Natural killer cell (primary cell): ENCODE measurements at regions not wholly inside any gene's neighbourhood (a gene's known extent, or its start where the extent isn't known, plus 50 kb on each side); places are given as distances from the start of the nearest gene placed in this dataset.

Source experiments
- ATAC-seq, 3 donors: fragments of 150-1000 bp in 2 of 3; fragments of 200-7000 bp in 1 of 3; cut with Tn5 transposase; 1 replicate in 1 of 3; 2 replicates in 2 of 3; pipeline ENCODE4 v1.10.0; 2021; ENCODE audit warnings: mild to moderate bottlenecking in 2 of 3, moderate library complexity in 2 of 3
- DNase-seq, 2 donors: peaks; one replicate each; pipeline versions ENCODE4 v3.0.0 to v3.0.0-alpha.2; 2013 to 2021; ENCODE audit warnings: mixed read lengths in 1 of 2
- H3K27ac ChIP-seq: one replicate; pipeline ENCODE4 v1.5.1; 2013; ENCODE audit warnings: mild to moderate bottlenecking, low read length
- H3K27me3 ChIP-seq: one replicate; pipeline ENCODE4 v1.6.1; 2013; ENCODE audit warnings: low read length; ENCODE audit not compliant: control insufficient read depth, insufficient read depth
- H3K36me3 ChIP-seq: one replicate; pipeline ENCODE4 v1.6.1; 2013; ENCODE audit warnings: low read length; ENCODE audit not compliant: control insufficient read depth, insufficient read depth
- H3K4me1 ChIP-seq: one replicate; pipeline ENCODE4 v1.6.1; 2013; ENCODE audit warnings: low read length; ENCODE audit not compliant: control insufficient read depth, insufficient read depth
- H3K4me3 ChIP-seq: one replicate; pipeline ENCODE4 v1.5.1; 2013; ENCODE audit warnings: low read length
- H3K9me3 ChIP-seq: one replicate; pipeline ENCODE4 v1.6.1; 2013; ENCODE audit warnings: low read length; ENCODE audit not compliant: control insufficient read depth, insufficient read depth
- H3K27ac Mint-ChIP-seq, 2 donors: one replicate each; pipeline ENCODE4 v1.8.0; 2022; ENCODE audit warnings: mild to moderate bottlenecking in 2 of 2, mixed read lengths in 2 of 2, moderate library complexity in 1 of 2
- H3K27me3 Mint-ChIP-seq, 2 donors: one replicate each; pipeline ENCODE4 v1.8.0; 2022; ENCODE audit warnings: low read depth in 2 of 2, mixed read lengths in 2 of 2
- H3K36me3 Mint-ChIP-seq: one replicate; pipeline ENCODE4 v1.8.0; 2022; ENCODE audit warnings: mixed read lengths
- H3K4me1 Mint-ChIP-seq, 2 donors: one replicate each; pipeline ENCODE4 v1.8.0; 2022; ENCODE audit warnings: mixed read lengths in 2 of 2
- H3K4me3 Mint-ChIP-seq: one replicate; pipeline ENCODE4 v1.8.0; 2022; ENCODE audit warnings: mild to moderate bottlenecking, moderate library complexity, mixed read lengths
- H3K9me3 Mint-ChIP-seq, 2 donors: one replicate each; pipeline ENCODE4 v1.8.0; 2022; ENCODE audit warnings: mixed read lengths in 2 of 2
- CTCF ChIP-seq: fragments of 200-600 bp; IDR thresholded peaks from one replicate; pipeline ENCODE4 v1.8.0; 2022; ENCODE audit warnings: antibody characterized with exemption
- WGBS: methylation state at CpG from one replicate; pipeline ENCODE4 v1.1.7; 2013; ENCODE audit warnings: missing lambda C conversion rate; ENCODE audit not compliant: insufficient coverage; 5-methylcytosine and 5-hydroxymethylcytosine counted together
- intact Hi-C: fragments of 100-400 bp; cut with micrococcal nuclease; formaldehyde crosslinking; loops from one replicate; pipeline ENCODE4 v1.14.2; 2022

- H3K9me3 ChIP-seq: no peaks in the 10 kb centered on the region
- H3K4me3 ChIP-seq: no peak overlapping the region
- 96% methylated on average over 5 of the region's 5 CpGs for WGBS
- intact Hi-C loops: no loop called here
- peaks cover 0 to 4% of the 10 kb centered on the region in 2 donors for H3K4me1 Mint-ChIP-seq
- no peaks in the 10 kb centered on the region for H3K36me3 ChIP-seq
- no peaks in the 10 kb centered on the region for H3K9me3 Mint-ChIP-seq
- no peak for ATAC-seq
- peaks cover 21 to 32% of the 10 kb centered on the region in 2 donors for H3K27me3 Mint-ChIP-seq
- no peaks in the 10 kb centered on the region for H3K27me3 ChIP-seq
- DNase-seq: no peak
- no peak overlapping the region for H3K27ac Mint-ChIP-seq
- no peaks in the 10 kb centered on the region for H3K36me3 Mint-ChIP-seq
- no peaks in the 10 kb centered on the region for H3K4me1 ChIP-seq
- no peak overlapping the region for H3K27ac ChIP-seq
- no peak for TF ChIP-seq CTCF
- no peak overlapping the region for H3K4me3 Mint-ChIP-seq
These were observed 69.5 kb upstream of the ERRFI1 start for GRCh38 chr1:8095584-8095983.

GRCh38 chr1:8094481-8095241 is 68.6 kb upstream of the ERRFI1 start:
- no peak overlapping the region for H3K27ac Mint-ChIP-seq
- no peak for TF ChIP-seq CTCF
- no peaks in the 10 kb centered on the region for H3K4me1 ChIP-seq
- H3K27ac ChIP-seq: no peak overlapping the region
- ATAC-seq (no peak), DNase-seq (no peak)
- intact Hi-C loops: no loop called here
- no peaks in the 10 kb centered on the region for H3K9me3 ChIP-seq
- H3K4me3 Mint-ChIP-seq: no peak overlapping the region
- H3K27me3 ChIP-seq: no peaks in the 10 kb centered on the region
- H3K27me3 Mint-ChIP-seq: peaks cover 24 to 37% of the 10 kb centered on the region in 2 donors
- H3K4me3 ChIP-seq: no peak overlapping the region
- H3K36me3 ChIP-seq: no peaks in the 10 kb centered on the region
- no peaks in the 10 kb centered on the region for H3K36me3 Mint-ChIP-seq
- 83% methylated on average over 18 of the region's 18 CpGs for whole genome bisulfite sequencing
- peaks cover 0 to 4% of the 10 kb centered on the region in 2 donors for H3K4me1 Mint-ChIP-seq
- H3K9me3 Mint-ChIP-seq: no peaks in the 10 kb centered on the region

GRCh38 chr1:8093221-8093980 is 67.3 kb upstream of the ERRFI1 start:
- Histone ChIP-seq H3K4me3 (no peak overlapping the region), H3K4me1 (no peaks in the 10 kb centered on the region), H3K9me3 (no peaks in the 10 kb centered on the region), H3K36me3 (no peaks in the 10 kb centered on the region), H3K27me3 (no peaks in the 10 kb centered on the region), H3K27ac (no peak overlapping the region)
- H3K4me1 Mint-ChIP-seq: peaks cover 0 to 4% of the 10 kb centered on the region in 2 donors
- no peak for TF ChIP-seq CTCF
- intact Hi-C loops: no loop called here
- no peaks in the 10 kb centered on the region for H3K36me3 Mint-ChIP-seq
- ATAC-seq: no peak
- no peak overlapping the region for H3K27ac Mint-ChIP-seq
- H3K4me3 Mint-ChIP-seq: no peak overlapping the region
- H3K27me3 Mint-ChIP-seq: peaks cover 26 to 45% of the 10 kb centered on the region in 2 donors
- no peak for DNase-seq
- no peaks in the 10 kb centered on the region for H3K9me3 Mint-ChIP-seq
- 96% methylated on average over 10 of the region's 10 CpGs for WGBS
